ENCODE measurements at regions not wholly inside any gene's neighbourhood (a gene's known extent, or its start where the extent isn't known, plus 50 kb on each side); places are given as distances from the start of the nearest gene placed in this dataset.

DNA sequence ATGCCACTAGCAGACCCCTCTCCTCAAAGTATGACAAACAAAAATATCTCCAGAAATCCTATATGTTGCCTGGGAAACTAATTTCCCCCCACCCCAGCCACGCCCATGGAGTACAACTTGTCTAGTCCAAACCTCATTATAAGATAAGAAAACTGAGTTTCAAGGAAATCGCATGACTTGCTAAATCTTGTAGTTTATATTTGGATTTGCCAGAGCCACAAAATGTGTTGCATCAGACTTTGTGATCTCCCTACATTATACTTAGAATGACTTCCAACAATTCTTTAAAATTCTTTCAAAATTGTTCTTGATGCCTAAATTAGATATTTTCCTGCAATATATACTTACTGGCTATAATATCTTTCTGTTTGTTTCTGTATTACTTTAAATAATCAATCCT lies 1034.4 kb downstream of the IGSF11 start:
- H3K9me3 ChIP-seq = no peaks in the 10 kb centered on the region
- H3K27me3 ChIP-seq = peaks cover 0 to 33% (median 21%) of the 10 kb centered on the region in 3 donors
- WGBS, 5 donors = 49 to 62% (median 54%) methylated on average over 2 of the region's 2 CpGs
- no peak overlapping the region for H3K27ac ChIP-seq
- H3K36me3 ChIP-seq = no peaks in the 10 kb centered on the region
- TF ChIP-seq POLR2A (IDR thresholded peaks at IDR 0.05) (no peak), EP300 (IDR thresholded peaks at IDR 0.05) (no peak), POLR2AphosphoS5 (IDR thresholded peaks at IDR 0.05) (no peak)
- TF ChIP-seq, protein P1, sequence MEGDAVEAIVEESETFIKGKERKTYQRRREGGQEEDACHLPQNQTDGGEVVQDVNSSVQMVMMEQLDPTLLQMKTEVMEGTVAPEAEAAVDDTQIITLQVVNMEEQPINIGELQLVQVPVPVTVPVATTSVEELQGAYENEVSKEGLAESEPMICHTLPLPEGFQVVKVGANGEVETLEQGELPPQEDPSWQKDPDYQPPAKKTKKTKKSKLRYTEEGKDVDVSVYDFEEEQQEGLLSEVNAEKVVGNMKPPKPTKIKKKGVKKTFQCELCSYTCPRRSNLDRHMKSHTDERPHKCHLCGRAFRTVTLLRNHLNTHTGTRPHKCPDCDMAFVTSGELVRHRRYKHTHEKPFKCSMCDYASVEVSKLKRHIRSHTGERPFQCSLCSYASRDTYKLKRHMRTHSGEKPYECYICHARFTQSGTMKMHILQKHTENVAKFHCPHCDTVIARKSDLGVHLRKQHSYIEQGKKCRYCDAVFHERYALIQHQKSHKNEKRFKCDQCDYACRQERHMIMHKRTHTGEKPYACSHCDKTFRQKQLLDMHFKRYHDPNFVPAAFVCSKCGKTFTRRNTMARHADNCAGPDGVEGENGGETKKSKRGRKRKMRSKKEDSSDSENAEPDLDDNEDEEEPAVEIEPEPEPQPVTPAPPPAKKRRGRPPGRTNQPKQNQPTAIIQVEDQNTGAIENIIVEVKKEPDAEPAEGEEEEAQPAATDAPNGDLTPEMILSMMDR (IDR thresholded peaks at IDR 0.05) = no peak
- H3K4me3 ChIP-seq = no peak overlapping the region
- DNase-seq = no peak
- intact Hi-C loops (cut with DNase I; ENCODE audit: low total_unique reads) = no loop called here
- H3K4me1 ChIP-seq = peaks cover 7 to 24% (median 16%) of the 10 kb centered on the region in 4 donors

DNA sequence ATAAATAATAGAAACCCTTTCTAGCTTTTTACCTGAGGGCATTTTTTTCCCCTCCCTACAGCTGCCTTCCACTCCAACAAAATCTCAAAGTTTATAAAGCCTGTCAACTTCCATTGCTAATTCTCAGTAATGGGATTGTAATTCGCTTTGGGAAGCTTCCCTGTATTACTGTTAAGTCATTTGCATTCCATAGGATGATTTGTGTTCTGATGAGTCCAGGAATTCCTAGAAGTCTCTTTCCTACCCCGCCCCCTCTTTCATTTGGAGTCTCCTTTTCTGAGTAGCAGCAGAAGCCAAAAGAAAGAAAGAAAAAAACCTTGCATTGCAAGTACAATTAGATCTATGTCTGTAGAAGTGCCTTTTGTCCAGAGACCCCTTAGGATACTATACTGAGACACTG lies 1033.3 kb downstream of the IGSF11 start:
- TF ChIP-seq POLR2A (IDR thresholded peaks at IDR 0.05) (no peak), EP300 (IDR thresholded peaks at IDR 0.05) (no peak), POLR2AphosphoS5 (IDR thresholded peaks at IDR 0.05) (no peak)
- TF ChIP-seq, protein P1 (IDR thresholded peaks at IDR 0.05) = no peak
- Histone ChIP-seq H3K4me1 (peaks cover 7 to 16% (median 12%) of the 10 kb centered on the region in 4 donors), H3K4me3 (no peak overlapping the region), H3K9me3 (no peaks in the 10 kb centered on the region), H3K36me3 (no peaks in the 10 kb centered on the region), H3K27me3 (peaks cover 0 to 24% (median 14%) of the 10 kb centered on the region in 3 donors), H3K27ac (no peak overlapping the region)
- DNase-seq = peak in 1 of 2 donors; percentile 16
- 27 to 31% (median 28%) methylated on average over 2 of the region's 2 CpGs for WGBS, 5 donors
- intact Hi-C loops (cut with DNase I; ENCODE audit: low total_unique reads) = no loop called here

DNA sequence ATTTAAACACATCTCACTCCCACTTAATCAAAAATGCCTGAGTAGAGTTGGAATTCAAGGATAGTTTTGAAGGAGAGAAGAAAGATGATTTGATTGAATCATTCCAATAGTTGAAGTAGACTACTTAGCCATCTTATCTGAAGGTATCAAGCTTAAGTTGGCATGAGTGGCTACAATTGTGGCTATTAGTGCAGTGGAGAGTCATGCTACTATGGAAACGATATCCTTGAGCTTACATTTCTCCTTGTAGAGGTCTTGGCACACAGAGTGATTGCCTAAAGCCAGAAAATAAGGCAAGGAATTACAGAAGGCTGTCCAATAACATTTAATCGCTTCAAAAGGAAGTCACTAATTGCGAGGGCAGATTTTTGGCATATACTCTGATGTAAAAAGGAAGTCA lies 1022.7 kb downstream of the IGSF11 start:
- no peak for TF ChIP-seq POLR2A (IDR thresholded peaks at IDR 0.05)
- TF ChIP-seq POLR2AphosphoS5 (IDR thresholded peaks at IDR 0.05) = no peak
- no peak for TF ChIP-seq EP300 (IDR thresholded peaks at IDR 0.05)
- TF ChIP-seq, protein P1 (IDR thresholded peaks at IDR 0.05) = no peak
- Histone ChIP-seq H3K36me3 (no peaks in the 10 kb centered on the region), H3K4me3 (no peak overlapping the region), H3K27me3 (no peaks in the 10 kb centered on the region), H3K9me3 (peaks cover 0 to under 1% (median 0%) of the 10 kb centered on the region in 4 donors), H3K27ac (no peak overlapping the region), H3K4me1 (no peaks in the 10 kb centered on the region)
- intact Hi-C loops (cut with DNase I; ENCODE audit: low total_unique reads) = no loop called here
- no peak for DNase-seq
- WGBS, 5 donors = 46 to 78% (median 68%) methylated on average over 3 of the region's 3 CpGs

DNA sequence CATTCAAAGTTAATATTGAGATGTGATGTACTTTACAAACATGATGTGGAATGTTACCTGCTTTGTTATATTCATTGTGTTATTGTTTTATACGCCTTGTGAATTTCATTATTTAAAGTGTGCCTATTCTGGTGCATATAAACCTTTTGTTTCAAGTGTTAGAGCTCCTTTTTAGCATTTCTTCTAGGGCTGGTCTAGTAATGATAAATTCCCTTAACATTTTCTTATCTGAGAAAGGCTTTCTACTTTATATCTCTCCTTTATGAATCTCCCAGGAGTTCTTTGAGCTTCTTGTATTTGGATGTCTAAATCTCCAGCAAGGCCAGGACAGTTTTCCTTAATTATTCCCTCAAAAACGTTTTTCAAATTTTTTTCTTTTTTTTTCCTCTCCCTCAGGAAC lies 1005.6 kb downstream of the IGSF11 start:
- H3K27ac ChIP-seq = no peak overlapping the region
- no peaks in the 10 kb centered on the region for H3K4me1 ChIP-seq
- intact Hi-C loops (cut with DNase I; ENCODE audit: low total_unique reads) = no loop called here
- H3K27me3 ChIP-seq = no peaks in the 10 kb centered on the region
- no peak for DNase-seq
- no peaks in the 10 kb centered on the region for H3K36me3 ChIP-seq
- WGBS, 5 donors = 40 to 62% (median 49%) methylated on average over 2 of the region's 2 CpGs
- peaks cover 0 to 54% (median 21%) of the 10 kb centered on the region in 4 donors for H3K9me3 ChIP-seq
- TF ChIP-seq, protein P1 (IDR thresholded peaks at IDR 0.05) = no peak
- TF ChIP-seq POLR2A (IDR thresholded peaks at IDR 0.05) (no peak), EP300 (IDR thresholded peaks at IDR 0.05) (no peak), POLR2AphosphoS5 (IDR thresholded peaks at IDR 0.05) (no peak)
- no peak overlapping the region for H3K4me3 ChIP-seq
